ENCODE measurements at regions not wholly inside any gene's neighbourhood (a gene's known extent, or its start where the extent isn't known, plus 50 kb on each side); places are given as distances from the start of the nearest gene placed in this dataset.

DNA sequence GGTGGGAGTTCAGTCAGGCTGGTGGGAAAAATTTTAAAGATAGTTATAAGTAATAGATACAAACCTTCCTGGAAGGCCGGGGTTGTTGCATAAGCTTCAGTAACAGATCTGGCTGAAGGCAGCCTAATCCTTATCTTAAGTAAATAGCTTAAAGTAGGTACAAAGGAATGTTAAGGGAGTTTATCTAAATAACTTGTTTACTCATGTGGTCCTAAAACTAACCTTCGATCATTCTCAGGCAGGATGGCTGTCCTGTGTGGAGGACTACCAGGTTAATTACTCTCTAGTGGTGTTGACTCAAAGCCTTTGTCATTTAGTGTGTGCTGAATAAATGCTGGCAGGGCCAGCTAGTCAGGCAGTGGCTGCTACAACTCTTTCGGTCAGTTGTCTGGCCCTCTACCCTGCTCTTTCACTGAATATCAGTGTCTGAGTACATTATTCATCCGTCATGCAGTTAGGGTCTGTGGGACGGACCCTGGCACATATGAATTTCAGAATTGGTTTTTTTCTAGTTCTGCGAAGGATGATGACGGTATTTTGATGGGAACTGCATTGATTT, 131.6 kb upstream of the TAB2 start:
- no peak for DNase-seq

DNA sequence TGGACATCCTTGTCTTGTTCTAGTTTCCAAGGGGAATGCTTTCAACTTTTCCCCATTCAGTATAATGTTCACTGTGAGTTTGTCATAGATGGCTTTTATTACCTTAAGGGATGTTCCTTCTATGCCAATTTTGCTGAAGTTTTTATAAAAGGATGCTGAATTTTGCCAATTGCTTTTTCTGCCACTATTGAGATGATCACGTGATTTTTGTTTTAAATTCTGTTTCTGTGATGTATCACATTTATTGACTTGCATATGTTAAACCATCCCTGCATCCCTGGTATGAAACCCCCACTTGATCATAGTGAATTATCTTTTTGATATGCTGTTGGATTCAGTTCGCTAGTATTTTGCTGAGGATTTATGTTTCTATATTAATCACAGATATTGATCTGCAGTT, 130.6 kb upstream of the TAB2 start:
- no peak for DNase-seq

DNA sequence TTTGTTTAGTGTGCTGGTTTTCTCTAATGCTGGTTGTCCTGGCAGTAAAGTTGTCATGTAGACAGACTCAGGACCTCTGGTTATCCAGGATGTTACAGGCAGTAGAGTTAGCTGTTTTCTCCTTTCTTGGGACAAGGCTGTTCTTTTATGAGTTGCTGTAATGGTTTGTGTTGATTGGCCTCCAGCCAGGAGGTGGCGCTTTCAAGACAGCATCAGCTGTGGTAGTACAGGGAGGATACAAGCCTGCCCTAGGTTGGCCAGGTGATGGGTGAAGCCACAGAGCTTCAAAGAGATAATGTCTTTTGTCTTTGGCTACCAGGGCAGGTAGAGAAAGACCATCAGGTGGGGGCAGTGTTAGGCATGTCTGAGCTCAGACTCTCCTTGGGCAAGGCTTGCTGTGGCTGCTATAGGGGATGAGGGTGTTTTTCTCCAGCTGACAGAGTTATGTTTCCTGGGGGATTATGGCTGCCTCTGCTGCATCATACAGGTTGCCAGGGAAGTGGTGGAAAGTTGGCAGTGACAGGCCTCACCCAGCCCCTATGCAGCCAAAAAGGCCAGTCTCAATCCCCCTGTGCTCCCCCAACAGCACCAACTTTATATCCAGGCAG, 127.2 kb upstream of the TAB2 start:
- peak; percentile 57 for DNase-seq

DNA sequence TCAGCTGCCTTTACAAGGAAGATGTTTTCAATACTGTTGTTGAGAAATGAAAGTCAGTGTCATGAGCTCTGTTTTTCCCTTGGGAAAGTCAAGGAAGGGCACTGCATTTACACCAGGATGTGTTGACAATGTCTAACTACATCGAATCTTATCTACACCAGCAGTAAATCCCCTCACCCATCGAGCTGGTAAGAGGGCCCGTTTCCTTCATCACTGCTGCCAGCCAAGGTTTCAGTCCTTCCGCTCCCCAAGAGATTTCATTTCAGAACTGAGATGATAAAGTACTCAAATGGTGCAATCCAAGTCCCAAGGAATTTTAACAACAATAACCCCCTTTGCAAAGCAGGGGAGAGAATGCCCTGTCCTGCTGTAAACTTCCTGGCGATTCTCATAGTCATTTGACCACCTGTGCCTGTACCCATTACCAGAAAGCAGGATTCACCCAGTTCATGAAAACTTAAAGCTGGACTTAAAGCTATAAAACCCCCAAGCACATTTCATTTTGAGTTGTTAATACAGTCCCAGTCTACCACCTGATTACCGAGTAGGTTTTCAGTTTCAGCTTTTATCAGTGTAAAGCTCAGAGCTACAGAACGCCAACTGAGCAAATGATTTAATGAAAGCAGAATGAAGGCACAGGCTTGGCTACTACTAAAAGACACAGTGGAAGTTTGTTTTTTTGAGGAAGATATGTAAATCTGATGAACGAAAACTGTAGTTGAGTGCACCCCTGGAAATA, 122.5 kb upstream of the TAB2 start:
- DNase-seq, result no peak

DNA sequence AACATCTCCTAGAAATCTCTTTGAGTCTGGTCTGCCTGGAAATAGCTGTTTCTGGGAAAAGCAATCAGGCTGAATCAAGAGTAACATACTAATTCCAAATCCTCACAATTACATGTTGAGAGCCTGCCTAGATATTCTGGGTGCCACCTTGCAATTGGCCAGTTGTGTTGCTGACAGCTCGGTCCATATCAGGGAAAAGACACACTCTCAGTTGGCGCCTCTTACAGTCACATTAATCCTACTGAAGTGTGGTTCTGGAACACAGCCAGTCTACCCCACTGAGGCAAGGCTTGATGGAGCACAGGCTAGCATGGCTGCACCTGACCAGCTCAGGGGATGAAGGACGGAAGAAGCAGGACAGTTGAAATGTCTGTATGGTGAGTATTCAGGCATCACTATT, 121.4 kb upstream of the TAB2 start:
- no peak for DNase-seq

DNA sequence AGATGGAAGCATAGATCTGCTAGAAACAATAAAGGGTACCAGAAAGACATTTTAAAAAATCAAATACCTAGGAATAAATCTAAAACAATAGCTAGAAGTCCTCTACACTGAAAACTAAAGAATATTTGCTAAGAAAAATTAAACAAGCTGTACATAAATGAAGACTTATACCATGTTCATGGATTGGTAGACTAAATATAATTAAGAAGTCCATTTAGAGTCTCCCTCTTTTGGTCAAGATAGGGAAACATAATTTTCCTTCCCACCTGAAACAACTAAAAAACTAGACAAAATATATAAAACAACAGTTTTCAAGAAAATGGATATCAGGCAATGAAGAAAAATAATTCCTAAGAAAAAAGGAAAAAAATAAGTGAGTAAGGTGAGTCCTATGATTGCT, 120.0 kb upstream of the TAB2 start:
- DNase-seq, result no peak

DNA sequence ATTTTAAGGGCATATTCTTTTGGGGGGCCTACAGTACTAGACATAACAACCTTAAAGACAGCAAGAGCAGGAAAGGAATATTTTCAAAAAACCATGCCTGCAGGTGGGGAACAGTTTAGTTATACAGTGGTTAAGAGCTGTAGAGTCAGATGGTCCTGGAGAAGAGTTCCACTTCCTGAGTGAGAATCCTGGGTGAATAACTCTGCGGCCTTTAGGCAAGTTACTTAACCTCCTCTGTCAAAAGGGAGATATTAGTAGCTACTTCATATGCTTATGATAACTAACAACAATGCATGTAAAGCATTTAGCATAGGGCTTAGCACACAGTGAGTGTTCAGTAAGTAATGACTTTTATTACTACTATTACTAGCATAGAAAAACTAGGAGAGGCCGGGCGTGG, 119.2 kb upstream of the TAB2 start:
- no peak for DNase-seq

DNA sequence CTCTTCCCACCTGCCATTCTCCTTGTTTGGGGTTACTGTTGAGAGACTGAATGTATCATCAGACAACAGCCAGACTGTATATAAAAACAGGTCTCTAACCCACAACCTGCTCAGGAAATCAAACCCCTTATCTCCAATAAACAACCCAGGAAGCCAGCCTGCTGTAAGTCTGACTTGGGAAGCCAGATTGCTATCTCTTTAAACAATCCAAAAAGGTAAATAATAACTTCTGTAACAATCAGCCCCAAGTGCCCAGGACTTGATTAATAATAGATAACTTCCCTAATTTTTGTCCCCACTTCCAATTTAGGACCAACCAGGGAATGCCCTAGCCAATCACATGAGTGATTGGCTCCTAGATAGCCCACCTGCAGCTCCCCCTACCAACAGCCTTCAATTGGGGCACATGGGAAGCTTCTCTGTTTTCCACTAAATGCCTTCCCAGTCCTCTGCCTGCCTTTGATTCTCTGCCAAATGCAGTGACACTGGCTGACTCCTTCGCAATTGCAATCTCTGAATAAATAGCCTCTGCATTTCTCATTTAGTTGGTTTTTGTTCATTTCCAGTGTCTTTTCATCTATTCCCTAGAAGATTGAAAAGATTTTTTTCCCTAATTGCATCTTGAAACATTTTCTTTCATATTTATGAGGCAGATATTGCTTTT, 117.1 kb upstream of the TAB2 start:
- no peak for DNase-seq

DNA sequence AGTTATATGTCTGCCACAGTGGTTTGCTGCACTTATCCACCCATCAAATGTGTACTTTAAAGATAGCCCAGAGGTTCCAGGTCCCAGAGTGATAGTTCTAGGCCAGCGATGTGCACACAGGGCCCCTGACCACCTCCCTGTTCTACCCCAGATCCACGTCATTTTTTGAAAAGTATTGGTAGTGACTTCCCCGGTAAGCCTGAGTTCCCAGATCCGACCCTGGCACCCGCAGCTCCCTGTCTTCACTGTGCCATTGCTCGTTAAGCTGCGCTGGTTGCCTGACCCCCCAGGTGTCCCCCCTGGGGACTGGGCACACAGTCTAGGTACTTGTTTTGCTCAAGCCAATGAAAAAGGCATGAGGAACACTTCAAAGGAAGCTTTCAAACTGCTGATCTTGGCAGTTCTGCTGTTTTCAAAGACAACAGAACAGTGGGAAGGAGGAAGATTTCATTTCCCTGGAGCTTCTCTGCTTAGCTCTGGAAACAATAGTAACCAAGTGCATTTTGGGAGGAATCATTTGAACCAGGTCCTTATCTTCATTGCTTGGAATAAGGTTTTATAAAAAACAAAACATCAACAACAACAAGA, 116.3 kb upstream of the TAB2 start:
- no peak for DNase-seq

DNA sequence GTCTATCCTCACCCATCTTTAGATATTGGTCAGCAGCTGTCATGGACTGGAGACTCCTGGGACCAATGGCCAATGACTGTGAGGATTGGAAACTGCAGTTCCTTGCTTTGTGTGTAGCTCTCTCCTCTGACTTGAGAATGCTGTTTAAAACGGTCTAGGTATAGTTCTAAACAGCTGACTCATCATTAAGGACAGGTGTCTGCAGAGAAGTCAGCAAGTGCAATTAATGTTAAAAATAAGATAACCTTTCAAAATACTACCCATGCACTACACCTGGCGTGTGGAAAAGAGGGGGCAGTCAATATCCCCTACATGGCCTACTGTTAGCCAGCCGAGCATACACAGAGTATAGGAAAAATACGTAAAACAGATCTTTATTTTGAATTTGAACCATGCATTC, 115.4 kb upstream of the TAB2 start:
- DNase-seq, result no peak

DNA sequence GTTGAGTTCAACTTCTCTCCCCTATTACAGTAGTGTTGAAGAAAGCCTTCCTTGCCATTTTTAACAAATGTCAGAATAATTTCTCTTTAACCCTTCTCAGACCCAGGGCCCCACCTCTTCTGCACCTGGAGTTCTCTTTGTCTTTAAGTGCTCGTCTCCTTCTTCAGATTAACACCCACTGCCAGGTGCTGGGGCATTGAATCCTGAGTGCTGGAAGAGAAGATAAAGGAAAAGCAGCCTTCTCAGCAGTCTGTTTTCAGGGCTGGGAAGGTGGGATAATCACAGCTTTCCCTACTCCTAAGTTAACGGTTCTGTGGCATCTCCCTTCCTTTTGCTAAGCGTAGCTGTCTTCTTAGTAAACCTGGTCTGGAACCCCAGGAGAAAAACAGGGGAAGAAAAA, 114.6 kb upstream of the TAB2 start:
- DNase-seq, result no peak

DNA sequence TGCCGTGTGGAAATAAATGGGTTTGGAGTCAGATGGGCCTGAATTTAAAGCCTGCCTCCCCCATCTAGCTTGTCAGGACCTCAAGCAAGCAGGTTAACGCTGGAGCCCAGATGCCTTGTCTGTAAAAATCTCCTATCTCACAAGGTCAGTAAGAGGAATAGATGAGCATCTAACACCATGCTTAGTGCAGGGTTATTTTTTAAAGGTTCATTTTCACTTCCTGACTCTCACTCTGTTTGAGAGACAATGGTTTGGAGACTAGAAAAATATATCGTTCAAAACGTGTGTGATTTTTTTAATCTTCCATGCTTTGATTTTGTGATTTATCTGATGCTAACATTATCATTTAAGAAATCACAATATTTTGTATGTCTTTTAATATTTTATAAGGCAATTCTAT, 114.0 kb upstream of the TAB2 start:
- DNase-seq, result no peak

DNA sequence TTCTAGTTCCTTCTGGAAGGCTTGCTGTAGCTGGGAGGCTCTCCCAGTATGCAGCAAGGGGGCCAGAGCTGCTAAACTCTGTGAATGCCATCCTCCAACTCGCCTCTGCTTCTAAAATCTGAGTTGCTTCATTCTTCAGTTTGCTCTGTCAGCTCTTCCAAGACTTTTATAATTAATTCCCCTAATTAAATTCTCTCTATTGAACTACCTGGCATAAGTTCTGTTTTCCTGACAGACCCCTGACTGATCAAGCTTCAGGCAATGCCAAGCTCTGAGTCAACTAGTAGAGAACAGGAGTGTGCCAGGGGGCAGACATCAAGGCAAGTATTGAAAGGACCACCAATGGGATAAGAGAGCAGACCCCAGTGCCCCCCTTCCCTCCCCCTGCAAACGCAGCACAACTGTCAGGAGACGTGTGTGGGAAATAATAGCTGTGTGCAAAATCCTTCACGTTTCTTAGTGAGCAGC, 109.3 kb upstream of the TAB2 start:
- no peak for DNase-seq

DNA sequence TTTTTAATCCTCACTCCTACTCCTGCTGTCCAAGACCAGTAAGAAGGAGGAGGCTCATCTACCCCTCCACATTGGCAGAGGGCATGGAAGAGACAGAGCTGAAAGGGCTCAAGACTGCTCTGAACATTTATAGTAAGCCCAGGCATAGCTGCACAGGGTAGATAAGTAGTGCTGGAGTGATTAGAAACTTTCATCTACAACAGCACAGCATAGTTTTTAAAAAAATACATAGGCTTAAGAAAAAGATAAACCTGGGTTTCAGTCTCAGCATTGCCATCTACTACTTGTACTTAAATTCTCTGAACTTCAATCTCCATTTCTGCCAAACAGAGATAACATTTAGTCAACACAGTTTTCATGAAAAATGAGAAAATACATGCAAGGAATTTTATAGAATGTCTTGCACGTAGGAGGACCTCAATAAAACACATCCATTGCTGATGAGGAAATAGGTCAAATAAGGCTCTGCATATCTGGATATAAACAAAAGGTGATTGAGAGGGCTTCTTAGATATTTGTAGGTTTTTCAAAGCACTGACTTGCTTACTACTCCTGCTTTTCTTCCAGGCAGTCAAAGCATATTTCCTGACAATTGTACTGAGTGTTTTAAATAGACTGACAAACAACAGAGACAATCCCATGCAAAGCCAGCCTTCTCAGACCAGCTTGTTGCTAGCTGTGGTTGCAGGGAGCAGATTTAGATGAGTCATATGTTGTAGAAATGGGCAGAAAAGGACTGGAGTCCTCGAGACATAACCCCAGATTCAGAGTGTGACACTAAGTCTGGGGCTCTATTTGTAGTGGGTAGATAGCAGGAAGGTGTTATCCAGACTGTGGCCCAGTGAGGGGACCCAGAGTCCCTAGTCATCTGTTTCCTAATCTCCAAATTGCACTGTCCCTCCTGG, 107.4 kb upstream of the TAB2 start:
- DNase-seq, result no peak

DNA sequence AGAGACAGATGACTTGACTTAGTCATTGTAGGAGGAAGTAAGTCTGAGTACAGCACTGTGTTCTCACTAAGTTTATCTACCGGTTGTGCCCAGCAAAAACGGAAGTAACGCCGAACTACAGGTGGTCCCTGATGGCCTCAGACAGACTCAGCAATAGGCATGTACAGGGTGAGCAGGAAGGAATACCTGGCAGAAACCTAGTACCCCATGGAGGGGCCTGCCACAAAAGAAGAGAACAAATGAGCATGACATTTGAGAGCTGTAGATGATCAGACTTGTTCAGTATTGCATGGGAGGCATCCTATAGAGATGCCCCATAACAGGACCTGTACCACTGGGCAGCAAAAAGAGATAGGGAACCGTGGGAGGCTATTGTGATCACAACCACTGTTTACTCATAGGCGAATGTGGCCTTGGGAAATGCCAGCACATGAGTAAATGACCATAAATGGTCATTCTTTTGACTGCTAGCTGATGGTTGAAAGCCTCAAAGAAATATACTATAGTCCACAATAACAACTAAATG, 106.4 kb upstream of the TAB2 start:
- no peak for DNase-seq

DNA sequence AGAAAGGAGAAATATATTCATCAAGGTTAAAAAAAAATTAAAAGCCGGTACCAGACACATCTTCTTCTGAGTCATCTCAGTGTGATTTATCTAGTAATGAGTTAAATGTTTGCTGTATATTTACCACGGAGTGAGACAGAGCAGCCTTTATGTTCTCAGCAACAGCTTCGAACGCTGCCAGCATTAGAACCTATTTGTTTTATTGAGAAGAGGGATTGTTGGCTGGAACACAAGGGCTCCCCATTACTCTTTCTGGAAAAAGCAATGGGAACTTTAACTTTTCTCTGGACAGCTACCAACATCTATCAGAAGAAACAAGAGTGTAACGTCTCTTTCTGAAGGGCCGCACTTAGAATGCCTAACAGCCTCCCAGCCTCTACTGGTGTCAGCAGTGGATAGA, 105.3 kb upstream of the TAB2 start:
- no peak for DNase-seq

DNA sequence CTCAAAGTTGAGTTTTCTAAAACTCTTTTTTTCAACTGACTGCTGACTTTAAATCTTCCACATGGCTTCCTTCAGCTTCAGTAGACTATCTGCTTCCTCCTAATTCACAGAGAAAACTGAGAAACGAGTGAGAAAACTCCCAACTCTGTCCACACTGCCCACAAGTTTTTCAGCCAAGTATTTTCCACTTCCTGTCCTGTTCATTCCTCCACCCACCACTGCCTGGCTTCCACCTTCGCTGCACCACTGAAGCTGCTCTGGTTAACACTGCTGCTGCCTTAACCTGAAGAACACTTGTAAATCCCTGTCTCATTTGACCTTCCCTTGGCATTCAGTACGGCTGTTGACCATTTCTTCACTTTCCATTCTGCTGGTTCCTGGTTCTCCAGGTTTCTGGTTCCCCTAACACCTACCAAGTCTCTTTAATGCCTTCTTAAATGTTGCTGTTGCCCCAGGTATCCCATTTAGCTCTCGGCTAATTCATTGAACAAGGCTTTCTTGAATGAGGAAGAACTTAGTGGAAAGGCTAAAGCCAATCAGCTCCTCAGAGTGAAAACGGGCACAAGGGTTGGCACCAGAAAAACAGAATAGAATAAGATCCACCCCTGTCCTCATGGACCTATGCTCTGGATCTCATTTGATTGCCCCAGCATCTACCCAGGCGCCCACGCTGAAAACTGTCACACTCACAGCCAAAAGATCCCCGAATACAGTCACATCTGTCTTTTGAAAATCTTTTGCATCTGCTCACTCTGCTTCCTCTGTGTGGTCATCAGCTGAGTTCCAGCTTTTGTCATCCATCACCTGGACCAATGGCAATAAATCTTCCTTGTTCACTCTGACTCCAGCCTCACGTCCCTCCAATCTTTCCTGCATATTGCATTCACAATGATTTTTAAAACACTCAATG, 104.4 kb upstream of the TAB2 start:
- peak; percentile 22 for DNase-seq

DNA sequence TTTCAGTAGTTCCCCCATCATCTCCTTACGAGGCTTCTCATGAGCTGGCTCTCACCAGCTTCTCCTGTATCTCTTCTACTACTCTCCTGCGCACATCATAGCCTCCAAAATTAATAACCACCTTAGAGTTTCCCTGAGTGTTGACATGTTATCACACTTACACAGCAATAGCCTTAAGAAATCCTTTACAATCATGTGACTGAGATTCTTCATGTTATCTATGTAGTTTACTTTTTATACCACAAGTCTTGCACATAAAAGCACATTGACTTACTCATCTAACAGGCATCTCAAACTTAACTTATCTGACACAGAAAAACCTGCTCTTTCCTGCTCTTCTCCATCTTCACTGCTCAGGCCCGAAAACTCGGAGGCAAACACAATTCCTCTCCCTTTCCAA, 103.7 kb upstream of the TAB2 start:
- no peak for DNase-seq

DNA sequence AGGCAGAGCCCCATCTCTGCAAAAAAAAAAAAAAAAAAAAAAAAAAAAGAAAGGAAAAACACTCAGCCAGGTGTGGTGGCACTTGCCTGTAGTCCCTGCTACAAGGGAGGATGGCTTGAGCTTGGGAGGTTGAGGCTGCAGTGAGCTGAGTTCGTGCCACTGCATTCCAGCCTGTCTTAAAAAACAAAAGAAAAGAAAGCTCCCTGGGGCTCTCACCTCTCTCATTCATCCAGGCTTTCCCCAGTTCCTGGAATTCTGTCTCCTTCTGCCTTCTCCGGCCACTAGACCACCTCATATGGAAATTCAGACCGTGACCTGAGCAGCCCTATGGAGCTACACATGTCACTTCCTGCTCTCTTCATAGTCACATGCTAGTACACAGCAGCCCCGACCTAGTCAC, 101.1 kb upstream of the TAB2 start:
- DNase-seq, result no peak

DNA sequence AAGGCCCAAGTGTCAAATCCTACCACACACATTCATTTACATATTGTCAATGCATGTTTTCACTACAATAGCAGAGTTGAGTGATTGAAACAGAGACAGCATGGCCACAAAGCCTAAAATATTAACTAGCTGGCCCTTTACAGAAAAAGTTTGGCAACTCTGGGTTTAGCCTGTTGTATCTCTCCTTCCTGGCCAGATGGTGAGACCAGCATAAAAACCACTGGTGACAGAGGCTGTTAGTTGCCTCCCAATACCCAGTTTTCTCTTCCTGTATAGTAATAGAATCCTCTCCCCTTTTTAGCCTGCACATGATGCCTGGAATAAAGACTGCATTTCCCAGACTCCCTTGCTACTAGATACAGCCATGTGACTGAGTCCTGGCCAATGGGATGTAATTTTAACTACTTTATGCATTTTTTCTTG, 100.0 kb upstream of the TAB2 start:
- DNase-seq, result no peak

DNA sequence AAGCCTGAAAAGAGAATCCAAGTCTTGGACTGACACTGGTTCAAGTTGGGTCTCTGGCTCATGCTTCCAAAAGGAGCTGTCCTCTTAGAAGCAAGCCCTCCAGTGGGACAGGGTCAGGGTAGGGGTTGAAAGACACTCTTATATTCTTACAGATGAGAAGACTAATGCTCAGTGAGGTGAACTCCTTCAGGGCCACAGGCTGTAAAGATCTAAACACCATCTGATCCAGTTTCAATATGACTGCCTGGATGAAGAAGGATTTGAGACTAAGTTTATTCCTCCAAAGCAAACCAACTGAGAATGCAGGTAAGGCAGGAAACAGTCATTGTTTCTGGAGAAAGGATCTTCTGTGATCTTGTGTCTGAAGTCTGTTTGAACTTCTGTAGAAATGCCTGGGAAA, 99.0 kb upstream of the TAB2 start:
- no peak for DNase-seq
